Activated CD8-positive, alpha-beta T cell treated with anti-CD3 and anti-CD28 coated beads for 36 hours (primary cell): ENCODE measurements at regions not wholly inside any gene's neighbourhood (a gene's known extent, or its start where the extent isn't known, plus 50 kb on each side); places are given as distances from the start of the nearest gene placed in this dataset.

ENCODE experiments used
- ATAC-seq: fragments of 200-7000 bp; cut with Tn5 transposase; one replicate; pipeline ENCODE4 v1.10.0; 2021; ENCODE audit warnings: mild to moderate bottlenecking, moderate library complexity
- CTCF ChIA-PET: fragments of 350-600 bp; sonication (Branson Sonifier 250); formaldehyde crosslinking; loops from one replicate; lab custom pipeline; 2021; ENCODE audit warnings: antibody characterized with exemption; lab: Charles Lee
- POLR2A ChIA-PET: fragments of 350-600 bp; sonication (Branson Sonifier 250); formaldehyde crosslinking; loops from one replicate; lab custom pipeline; 2021; ENCODE audit warnings: antibody characterized with exemption; lab: Charles Lee
- DNase-seq: peaks from one replicate; pipeline ENCODE4 v3.0.0-alpha.2; 2020
- H3K27ac Mint-ChIP-seq: one replicate; pipeline ENCODE4 v1.8.0; 2021; ENCODE audit warnings: mild to moderate bottlenecking, mixed read lengths
- H3K27me3 Mint-ChIP-seq: one replicate; pipeline ENCODE4 v1.8.0; 2021; ENCODE audit warnings: mixed read lengths
- H3K36me3 Mint-ChIP-seq: one replicate; pipeline ENCODE4 v1.8.0; 2021; ENCODE audit warnings: low read depth, mixed read lengths
- H3K4me1 Mint-ChIP-seq: one replicate; pipeline ENCODE4 v1.8.0; 2021; ENCODE audit warnings: low read depth, mixed read lengths
- H3K4me3 Mint-ChIP-seq: one replicate; pipeline ENCODE4 v1.8.0; 2021; ENCODE audit warnings: mild to moderate bottlenecking, moderate library complexity, mixed read lengths
- H3K9me3 Mint-ChIP-seq: one replicate; pipeline ENCODE4 v1.8.0; 2021; ENCODE audit warnings: mixed read lengths
- intact Hi-C: fragments of 100-400 bp; cut with micrococcal nuclease; formaldehyde crosslinking; loops from one replicate; pipeline ENCODE4 v1.10.0; 2022
- TF ChIP-seq, protein P1 (sequence below): fragments of 200-600 bp; IDR thresholded peaks from one replicate; pipeline ENCODE4 v1.8.0; 2022; ENCODE audit warnings: antibody characterized with exemption, mild to moderate bottlenecking

- H3K36me3 Mint-ChIP-seq: no peaks in the 10 kb centered on the region
- H3K9me3 Mint-ChIP-seq: no peaks in the 10 kb centered on the region
- H3K4me3 Mint-ChIP-seq: no peak overlapping the region
- TF ChIP-seq, protein P1, sequence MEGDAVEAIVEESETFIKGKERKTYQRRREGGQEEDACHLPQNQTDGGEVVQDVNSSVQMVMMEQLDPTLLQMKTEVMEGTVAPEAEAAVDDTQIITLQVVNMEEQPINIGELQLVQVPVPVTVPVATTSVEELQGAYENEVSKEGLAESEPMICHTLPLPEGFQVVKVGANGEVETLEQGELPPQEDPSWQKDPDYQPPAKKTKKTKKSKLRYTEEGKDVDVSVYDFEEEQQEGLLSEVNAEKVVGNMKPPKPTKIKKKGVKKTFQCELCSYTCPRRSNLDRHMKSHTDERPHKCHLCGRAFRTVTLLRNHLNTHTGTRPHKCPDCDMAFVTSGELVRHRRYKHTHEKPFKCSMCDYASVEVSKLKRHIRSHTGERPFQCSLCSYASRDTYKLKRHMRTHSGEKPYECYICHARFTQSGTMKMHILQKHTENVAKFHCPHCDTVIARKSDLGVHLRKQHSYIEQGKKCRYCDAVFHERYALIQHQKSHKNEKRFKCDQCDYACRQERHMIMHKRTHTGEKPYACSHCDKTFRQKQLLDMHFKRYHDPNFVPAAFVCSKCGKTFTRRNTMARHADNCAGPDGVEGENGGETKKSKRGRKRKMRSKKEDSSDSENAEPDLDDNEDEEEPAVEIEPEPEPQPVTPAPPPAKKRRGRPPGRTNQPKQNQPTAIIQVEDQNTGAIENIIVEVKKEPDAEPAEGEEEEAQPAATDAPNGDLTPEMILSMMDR: no peak
- POLR2A ChIA-PET: no interaction called here
- H3K27ac Mint-ChIP-seq: no peak overlapping the region
- H3K4me1 Mint-ChIP-seq: no peaks in the 10 kb centered on the region
- CTCF ChIA-PET: no interaction called here
- DNase-seq: no peak
- intact Hi-C loops: no loop called here
- H3K27me3 Mint-ChIP-seq: no peaks in the 10 kb centered on the region
- no peak for ATAC-seq
Observed at GRCh38 chr5:161023551-161023950, 171.5 kb upstream of the ATP10B start.

DNA sequence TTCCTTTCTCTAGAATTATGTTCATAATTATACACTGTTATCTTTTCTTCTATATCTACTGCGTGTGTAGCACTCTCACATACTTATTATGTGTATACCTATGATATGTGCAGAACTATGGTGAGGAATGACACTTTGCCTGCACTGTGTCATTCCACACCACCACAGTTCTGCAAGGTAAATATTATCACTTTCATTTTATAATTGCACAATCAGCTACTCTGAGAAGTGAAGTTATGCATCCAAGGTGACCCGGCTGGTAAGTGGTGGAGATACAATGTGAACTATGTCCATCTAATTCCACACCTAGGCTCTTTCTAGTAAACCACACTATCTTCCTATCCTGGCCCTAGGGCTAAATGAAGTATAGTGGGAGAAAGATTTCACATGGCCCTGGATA lies 170.1 kb upstream of the ATP10B start:
- H3K4me1 Mint-ChIP-seq: no peaks in the 10 kb centered on the region
- TF ChIP-seq, protein P1: no peak
- H3K4me3 Mint-ChIP-seq: no peak overlapping the region
- ChIA-PET POLR2A (no interaction called here), CTCF (no interaction called here)
- intact Hi-C loops: no loop called here
- DNase-seq (no peak), ATAC-seq (no peak)
- H3K27ac Mint-ChIP-seq: no peak overlapping the region
- H3K9me3 Mint-ChIP-seq: no peaks in the 10 kb centered on the region
- no peaks in the 10 kb centered on the region for H3K36me3 Mint-ChIP-seq
- H3K27me3 Mint-ChIP-seq: no peaks in the 10 kb centered on the region

- H3K27ac Mint-ChIP-seq: no peak overlapping the region
- H3K27me3 Mint-ChIP-seq: no peaks in the 10 kb centered on the region
- TF ChIP-seq, protein P1: no peak
- ChIA-PET CTCF (no interaction called here), POLR2A (no interaction called here)
- ATAC-seq (no peak), DNase-seq (no peak)
- peaks cover 6% of the 10 kb centered on the region for H3K9me3 Mint-ChIP-seq
- H3K36me3 Mint-ChIP-seq: no peaks in the 10 kb centered on the region
- no peak overlapping the region for H3K4me3 Mint-ChIP-seq
- H3K4me1 Mint-ChIP-seq: no peaks in the 10 kb centered on the region
- intact Hi-C loops: no loop called here
Observed at GRCh38 chr5:161009817-161010216, 157.8 kb upstream of the ATP10B start.

DNA sequence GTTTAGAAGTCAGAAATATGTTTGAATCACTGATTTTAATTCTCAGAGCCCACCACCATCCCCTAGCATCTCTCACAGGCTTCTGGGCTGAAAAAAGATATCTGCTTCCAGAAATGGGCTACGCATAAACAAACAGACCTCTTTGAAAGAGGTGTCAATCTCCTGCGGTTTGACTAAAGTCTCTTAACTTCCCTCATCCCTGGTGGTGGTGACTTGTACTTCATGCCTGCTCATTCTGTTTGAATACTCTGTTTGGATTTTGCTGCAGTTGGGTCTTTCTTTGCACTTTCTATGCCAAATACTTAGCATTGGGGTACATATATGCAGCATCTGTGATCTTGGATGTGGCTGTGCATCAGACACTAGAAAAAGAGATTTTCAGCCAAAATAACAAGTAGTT lies 157.2 kb upstream of the ATP10B start:
- no peak overlapping the region for H3K27ac Mint-ChIP-seq
- H3K4me3 Mint-ChIP-seq: no peak overlapping the region
- H3K36me3 Mint-ChIP-seq: no peaks in the 10 kb centered on the region
- TF ChIP-seq, protein P1: no peak
- DNase-seq (no peak), ATAC-seq (no peak)
- H3K27me3 Mint-ChIP-seq: no peaks in the 10 kb centered on the region
- H3K9me3 Mint-ChIP-seq: peaks cover 9% of the 10 kb centered on the region
- H3K4me1 Mint-ChIP-seq: no peaks in the 10 kb centered on the region
- ChIA-PET CTCF (no interaction called here), POLR2A (no interaction called here)
- intact Hi-C loops: no loop called here

GRCh38 chr5:161007879-161008278 lies 155.9 kb upstream of the ATP10B start:
- Mint-ChIP-seq H3K4me3 (no peak overlapping the region), H3K4me1 (no peaks in the 10 kb centered on the region), H3K27ac (no peak overlapping the region), H3K9me3 (peaks cover 15% of the 10 kb centered on the region), H3K36me3 (no peaks in the 10 kb centered on the region), H3K27me3 (no peaks in the 10 kb centered on the region)
- ChIA-PET POLR2A (no interaction called here), CTCF (no interaction called here)
- TF ChIP-seq, protein P1: no peak
- DNase-seq (no peak), ATAC-seq (no peak)
- intact Hi-C loops: no loop called here
